ENCODE measurements at regions not wholly inside any gene's neighbourhood (a gene's known extent, or its start where the extent isn't known, plus 50 kb on each side); places are given as distances from the start of the nearest gene placed in this dataset.
"Not testable (repeated sequence)": the region's sequence is repeated elsewhere in the genome, so short reads cannot be mapped to it uniquely, and the experiment has no call there.

DNA sequence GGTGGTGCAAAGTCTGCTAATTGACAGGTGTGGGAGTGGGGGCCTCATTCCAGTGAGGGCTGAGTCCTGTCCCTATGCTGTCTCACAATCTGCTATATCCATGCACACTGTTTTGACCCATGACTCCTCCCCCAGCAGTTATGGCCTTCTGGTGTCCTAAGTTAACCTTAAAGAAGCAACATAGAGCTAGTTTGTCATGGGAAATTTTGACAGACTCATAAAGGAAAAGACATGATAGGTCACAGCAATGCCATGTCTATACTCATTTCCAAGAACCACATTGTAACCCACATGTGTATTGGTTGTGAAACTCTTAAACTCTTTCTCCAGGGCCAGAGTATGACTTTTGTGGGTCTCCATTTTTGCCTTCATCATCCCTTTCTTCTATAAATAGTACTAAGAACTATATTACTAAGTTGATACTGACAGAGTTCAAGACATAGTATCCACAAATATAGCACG lies 78.2 kb upstream of the SLC1A4 start:
- no peak for DNase-seq (ENCODE audit: low read depth in 3 of 3, low spot score in 1 of 3)

DNA sequence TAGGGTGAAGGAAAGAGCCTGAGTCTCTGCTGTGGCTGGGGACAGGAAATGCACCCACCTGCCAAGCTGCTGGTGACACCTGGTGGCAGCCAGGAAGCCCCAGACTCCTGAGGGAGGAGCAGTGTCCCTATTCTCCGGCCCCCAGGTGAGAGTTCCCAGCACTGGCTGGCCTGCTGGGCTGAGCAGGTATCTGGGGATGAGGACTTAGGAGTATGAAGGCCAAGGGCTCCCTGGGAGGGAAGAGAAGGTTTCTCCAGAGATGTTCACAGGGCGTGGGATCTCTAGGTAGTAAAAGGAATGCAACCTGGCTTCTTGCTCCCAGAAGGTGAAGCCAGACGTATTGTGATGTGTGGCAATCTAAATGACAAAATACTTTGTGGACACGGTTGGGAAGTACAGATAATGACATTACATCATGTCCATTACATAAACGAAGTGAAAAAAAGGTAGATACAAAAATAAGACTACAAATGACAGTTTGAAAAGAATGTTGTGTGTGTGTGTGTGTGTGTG lies 75.8 kb upstream of the SLC1A4 start:
- no peak for DNase-seq (ENCODE audit: low read depth in 3 of 3, low spot score in 1 of 3)

DNA sequence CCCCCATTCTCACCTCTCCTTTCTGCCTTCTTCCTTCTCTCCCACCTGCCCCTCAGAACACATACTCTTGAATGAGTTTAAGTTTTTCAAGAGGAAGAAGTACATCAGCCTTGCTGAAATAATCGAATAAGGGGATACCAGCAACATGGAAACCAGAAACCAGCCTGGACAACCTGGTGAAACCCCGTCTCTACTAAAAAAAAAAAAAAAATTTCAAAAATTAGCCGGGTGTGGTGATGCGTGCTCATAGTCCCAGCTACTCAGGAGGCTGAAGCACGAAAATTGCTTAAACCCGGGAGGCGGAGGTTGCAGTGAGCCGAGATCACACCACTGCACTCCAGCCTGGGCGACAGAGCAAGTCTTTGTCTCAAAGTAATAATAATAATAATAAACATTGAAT lies 75.0 kb upstream of the SLC1A4 start:
- DNase-seq (ENCODE audit: low read depth in 3 of 3, low spot score in 1 of 3): no peak

DNA sequence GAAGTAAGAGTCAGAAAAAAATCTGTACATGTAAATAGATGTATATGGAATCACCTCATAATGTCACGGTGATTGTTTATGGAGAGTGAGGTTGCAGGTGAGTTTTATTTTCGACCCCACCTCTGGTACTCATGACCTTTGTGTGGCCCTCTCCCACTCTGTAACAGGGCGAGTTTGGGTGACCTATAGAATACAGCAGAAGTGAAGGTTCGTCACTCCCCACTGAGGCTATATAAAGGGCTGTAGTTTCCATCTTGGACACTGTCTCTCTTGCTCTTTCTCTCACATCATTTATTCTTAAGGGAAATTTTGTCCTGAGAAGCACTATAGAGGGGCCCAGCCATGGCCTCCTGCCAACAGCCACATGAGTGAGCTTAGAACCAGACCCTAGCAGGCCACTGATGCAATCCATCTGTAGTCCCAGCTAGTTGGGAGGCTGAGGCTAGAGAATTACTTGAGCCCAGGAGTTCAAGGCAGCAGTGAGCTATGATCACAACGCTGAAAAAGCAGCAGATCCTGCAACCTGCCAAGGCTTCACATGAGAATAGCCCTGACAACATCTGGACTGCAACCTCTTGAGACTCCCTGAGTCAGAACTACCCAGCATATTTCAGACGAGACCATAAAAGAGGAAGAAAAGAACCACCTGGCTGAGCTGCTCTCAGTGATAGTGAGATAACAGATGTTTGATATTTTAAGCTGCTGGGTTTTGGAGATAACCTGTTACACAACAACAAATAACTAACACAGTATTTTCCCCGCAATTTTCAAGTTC lies 74.3 kb upstream of the SLC1A4 start:
- no peak for DNase-seq (ENCODE audit: low read depth in 3 of 3, low spot score in 1 of 3)

DNA sequence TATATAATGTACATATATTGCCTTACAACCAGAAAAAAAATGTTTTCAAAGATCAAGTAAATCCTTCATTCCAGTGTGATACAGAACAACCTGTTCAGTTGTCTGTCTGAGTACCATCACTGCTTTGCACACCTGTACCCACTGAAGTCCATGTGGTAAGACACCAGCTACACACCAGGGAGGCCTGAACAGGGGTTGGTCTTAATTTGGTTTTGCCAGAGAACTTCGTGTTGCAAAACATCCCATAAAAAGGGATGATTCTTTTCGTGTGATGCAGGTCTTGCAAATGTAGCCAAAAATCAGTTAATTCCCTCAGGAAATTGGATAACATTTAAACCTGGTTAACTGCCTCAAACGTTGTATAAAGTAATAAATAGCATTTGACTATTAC lies 73.7 kb upstream of the SLC1A4 start:
- no peak for DNase-seq (ENCODE audit: low read depth in 3 of 3, low spot score in 1 of 3)

DNA sequence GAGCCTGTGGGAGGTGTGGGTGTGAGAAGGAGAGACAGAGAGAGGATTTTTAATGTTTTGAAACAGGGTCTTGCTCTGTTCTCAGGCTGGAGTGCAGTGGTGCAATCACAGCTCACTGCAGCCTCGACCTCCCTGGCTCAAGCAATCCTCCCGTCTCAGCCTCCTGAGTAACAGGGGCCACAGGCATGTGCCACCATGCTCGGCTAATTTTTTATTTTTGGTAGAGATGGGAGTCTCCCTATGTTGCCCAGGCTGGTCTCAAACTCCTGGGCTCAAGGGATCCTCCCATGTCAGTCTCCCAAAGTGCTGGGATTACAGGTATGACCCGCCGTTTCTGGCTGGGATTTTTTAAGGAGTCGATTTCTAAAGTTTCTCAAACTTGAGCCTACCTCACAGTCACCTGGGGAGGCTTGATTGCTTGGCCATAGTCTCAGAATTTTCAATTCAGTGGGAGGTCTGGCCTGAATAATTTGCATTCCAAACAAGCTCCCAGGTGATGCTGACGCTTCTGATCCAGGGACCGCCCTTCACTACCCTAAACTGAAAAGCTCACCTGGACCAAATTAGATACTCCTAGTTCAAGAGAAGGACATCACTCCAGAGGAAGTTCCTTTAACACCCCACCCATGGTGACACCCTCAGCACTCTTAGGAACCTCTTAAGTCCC lies 70.8 kb upstream of the SLC1A4 start:
- DNase-seq (ENCODE audit: low read depth in 3 of 3, low spot score in 1 of 3): no peak

DNA sequence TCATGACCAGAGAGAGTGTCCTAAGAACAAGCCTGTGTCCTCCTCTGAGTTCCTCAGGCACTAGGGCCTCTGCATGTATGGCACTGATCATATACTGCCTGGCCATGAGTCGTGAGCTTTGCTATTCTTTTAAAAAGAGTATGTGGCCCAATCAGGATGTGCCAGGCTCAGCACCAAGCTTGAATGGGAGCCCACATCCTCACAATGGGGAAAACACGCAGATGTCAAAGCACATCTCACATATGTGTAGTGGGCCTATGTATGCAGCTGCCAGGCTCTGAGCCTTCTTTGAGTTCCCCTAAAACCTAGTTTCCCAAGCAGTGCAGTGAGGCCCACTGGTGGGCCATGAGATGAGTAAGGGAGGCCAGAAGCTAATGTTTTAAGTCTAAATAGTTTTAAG lies 69.9 kb upstream of the SLC1A4 start:
- no peak for DNase-seq (ENCODE audit: low read depth in 3 of 3, low spot score in 1 of 3)

DNA sequence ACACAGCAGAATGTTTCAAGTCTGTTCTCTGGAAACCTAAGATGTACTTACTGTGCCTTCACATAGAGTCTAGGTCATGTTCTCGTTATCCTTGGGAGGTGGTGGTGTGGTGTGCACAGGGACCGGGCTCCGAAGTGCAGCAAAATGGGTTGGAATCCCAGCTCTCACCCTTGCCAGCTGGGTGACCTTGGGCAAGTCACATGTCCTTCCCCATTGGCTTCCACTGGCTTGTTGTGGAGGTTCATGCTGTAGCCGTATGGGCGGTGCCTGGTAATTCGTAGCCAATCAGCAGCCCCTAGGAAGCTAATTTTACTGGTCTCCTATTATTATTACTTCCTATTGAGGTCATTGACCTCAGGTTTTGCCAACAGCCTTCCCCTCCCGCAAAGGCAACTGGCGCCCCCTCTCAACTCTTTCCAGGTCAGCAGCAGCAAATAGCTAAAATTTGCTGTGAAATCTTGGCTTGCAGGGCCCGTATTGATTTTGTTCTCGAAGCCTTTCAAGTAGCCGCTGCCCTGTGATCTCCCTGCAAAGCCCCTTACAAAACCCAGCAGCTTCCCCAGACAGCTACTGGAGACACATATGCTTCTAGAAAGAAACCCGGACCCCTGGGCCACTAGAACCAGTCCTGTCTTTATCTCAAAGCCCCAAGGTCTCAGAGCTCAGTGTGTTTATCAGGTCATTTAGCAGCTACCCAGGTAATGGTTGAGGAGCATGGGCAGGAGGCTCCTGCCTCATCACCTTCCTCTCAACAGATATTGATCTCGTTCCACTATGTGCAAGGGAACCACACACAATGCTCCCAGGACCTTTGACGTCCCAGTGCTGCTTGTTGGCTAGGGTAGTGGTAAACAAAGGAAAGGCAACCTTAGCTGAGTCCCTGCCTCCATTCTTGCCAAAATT lies 66.5 kb upstream of the SLC1A4 start:
- no peak for DNase-seq (ENCODE audit: low read depth in 3 of 3, low spot score in 1 of 3)

DNA sequence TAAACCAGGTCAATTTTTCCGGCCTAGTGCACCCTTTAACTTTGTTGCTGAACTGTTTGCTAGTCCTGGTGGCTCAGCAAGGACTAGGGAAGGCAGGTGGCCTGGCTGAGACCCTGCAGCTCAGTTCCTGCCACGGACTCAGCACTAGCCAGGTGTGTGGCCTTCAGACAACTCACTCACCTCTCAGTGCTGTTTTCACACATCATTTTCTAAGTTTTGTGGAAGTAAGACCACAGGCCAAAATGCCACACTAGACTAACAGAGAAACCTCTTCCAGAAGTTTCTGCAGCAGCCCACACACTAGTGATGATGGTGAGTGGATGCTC lies 65.9 kb upstream of the SLC1A4 start:
- no peak for DNase-seq (ENCODE audit: low read depth in 3 of 3, low spot score in 1 of 3)

DNA sequence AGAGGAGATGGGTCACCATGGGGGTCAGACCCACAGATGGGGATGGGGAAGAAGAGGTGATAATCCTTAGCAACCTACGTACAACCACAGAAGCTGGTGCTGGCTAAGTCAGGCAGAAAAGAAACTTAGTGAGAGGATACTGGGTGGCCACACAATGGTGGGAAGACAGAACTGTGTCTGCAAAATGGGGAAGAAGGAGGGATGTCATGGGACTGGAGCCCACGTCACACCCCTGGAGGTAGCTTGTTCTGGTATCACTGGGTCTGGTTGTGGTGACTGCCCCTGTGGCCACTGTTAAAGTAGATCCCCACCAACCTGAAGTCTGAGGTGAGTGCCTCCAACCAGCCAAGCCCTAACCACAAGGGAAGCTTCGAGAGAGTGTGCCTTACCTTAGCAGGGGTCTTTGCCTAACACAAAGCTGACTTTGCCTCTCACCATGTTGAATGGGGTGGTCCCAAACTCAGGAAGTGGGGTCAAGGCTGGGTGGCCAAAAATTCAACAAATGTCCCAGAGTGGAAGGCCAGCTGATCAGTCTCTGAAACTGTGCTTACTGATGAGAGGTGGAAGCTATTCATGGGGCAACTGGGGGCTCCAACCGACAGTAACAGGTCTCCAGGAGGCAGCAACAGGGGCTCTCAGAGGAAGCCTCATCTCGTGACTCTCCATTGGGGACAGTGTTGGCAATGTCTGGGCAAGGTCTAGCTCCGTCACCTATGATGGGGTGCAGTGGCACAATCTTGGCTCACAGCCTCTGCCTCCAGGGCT lies 64.8 kb upstream of the SLC1A4 start:
- DNase-seq (ENCODE audit: low read depth in 3 of 3, low spot score in 1 of 3): no peak

DNA sequence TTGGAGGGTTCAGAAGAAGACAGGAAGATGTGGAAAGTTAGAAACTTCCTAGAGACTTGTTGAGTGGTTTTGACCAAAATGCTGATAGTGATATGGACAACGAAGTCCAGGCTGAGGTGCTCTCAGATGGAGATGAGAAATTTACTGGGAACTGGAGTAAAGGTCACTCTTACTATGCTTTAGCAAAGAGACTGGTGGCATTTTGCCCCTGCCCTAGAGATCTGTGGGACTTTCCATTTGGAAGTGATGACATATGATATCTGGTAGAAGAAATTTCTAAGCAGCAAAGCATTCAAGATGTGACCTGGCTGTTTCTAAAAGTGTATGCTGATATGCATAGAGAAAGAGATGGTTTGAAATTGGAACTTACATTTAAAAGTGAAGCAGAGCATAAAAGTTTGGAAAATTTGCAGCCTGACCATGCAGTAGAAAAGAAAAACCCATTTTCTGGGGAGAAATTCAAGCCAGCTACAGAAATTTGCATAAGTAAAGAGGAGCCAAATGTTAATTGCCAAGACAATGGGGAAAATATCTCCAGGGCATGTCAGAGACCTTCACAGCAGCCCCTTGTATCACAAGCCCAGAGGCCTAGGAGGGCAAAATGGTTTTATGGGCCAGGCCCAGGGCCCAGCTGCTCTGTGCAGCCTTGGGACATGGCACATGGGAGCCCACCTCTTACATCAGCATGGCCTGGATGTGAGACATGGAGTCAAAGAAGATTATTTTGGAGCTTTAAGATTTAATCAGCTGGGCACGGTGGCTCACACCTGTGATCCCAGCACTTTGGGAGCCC lies 63.1 kb upstream of the SLC1A4 start:
- not testable (repeated sequence) for DNase-seq (ENCODE audit: low read depth in 3 of 3, low spot score in 1 of 3)

DNA sequence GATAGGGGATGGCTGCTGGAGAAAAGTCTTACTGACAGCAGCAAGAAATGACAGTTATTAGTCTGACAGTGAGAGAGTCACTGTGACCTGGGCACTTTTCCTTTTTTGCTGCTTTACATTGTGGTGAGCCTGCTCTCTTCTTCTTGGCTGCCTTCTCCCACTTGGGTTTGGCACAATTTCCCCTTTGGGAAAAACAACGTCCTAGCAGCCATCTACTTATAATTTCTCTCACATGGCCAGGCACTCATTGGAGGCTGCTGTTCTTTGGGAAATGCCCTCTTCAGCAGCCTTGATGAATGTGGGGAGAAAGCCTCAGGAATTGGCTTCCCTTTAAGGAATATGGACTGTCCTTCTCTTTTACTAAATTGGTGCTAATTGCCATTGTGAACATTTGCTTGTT lies 60.4 kb upstream of the SLC1A4 start:
- no peak for DNase-seq (ENCODE audit: low read depth in 3 of 3, low spot score in 1 of 3)

DNA sequence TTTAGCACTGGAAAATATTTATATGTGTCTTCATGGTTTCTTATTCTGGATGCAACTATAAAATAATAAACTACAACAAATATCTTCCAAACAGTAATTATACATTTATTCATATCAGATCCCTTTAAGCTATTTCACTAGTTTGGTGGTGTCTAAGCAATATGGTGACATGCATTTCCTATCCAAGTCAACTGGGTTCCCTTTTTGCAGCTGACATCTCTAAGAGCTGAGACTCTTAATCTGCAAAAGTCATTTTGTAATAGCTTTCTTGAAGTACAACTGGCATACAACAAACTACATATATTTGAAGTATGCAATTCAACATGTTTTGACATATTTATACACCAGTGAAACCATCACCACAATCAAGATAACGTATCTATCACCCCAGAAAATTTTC lies 59.9 kb upstream of the SLC1A4 start:
- no peak for DNase-seq (ENCODE audit: low read depth in 3 of 3, low spot score in 1 of 3)

DNA sequence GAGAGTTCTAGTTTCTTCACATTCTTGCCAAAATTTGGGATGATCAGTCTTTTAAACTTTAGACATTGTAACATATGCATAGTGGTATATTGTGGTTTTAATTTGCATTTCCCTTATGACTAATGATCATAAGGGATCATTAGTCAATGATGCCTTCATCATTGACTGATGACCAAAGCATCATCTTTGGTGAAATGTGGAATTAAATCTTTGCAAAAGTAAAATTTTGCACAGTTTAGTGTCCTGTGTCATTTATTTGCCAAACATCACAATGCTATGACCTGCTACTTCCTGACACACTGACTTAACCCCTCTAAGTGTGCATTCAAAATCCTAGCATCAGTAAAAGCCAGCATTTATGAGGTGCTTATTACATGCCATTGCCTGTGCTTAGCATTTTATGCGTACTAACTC lies 58.9 kb upstream of the SLC1A4 start:
- DNase-seq (ENCODE audit: low read depth in 3 of 3, low spot score in 1 of 3): no peak

DNA sequence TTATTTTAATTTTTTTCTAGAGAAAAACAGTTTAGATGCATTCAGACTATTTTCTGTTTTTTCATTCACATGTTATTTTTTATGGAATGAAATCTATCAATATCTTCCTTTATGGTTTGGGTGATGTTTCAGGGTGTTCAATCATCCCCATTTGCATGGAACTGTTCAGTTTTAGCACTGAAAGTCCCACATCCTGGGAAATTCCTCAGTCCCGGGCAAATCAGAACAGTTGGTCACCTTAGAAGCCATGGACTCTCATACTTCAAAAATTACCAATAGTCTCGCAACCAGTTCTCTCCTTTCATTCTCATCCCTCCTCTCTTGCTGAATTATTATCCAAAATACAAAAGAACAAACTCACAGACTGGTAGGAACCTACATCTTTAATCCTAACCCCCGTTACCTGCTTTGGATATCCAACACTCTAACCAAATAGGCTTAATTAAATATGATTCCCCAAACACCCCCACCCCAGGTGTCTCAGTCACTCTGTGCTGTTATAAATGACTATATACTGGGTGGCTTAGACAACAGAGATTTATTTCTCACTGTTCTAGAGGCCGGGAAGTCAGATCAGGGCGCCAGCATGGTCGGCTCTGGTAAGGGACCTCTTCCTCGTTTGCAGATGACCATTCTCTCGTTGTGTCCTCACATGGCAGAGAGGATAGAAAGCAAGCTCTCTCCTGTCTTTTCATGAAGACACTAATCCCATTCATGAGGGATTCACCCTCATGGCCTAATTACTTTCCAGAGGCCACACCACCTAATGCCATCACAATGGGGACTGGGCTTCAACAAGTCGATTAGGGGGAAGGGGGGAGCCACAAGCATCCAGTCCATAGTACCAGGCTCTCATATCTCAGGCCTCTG lies 57.7 kb upstream of the SLC1A4 start:
- DNase-seq (ENCODE audit: low read depth in 3 of 3, low spot score in 1 of 3): no peak

DNA sequence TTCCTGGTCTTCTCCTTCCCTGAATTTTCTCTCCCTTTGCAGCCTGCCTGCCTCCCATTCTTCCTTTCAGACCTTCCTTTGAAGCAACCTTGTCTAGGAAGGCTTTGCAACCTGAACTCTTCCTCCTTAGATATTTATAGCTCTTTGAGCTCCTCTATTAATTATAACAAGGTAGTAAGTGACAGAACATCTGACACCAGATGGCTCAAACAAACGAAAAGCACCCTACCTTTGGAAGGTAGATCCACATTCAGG lies 57.2 kb upstream of the SLC1A4 start:
- DNase-seq (ENCODE audit: low read depth in 3 of 3, low spot score in 1 of 3): no peak

DNA sequence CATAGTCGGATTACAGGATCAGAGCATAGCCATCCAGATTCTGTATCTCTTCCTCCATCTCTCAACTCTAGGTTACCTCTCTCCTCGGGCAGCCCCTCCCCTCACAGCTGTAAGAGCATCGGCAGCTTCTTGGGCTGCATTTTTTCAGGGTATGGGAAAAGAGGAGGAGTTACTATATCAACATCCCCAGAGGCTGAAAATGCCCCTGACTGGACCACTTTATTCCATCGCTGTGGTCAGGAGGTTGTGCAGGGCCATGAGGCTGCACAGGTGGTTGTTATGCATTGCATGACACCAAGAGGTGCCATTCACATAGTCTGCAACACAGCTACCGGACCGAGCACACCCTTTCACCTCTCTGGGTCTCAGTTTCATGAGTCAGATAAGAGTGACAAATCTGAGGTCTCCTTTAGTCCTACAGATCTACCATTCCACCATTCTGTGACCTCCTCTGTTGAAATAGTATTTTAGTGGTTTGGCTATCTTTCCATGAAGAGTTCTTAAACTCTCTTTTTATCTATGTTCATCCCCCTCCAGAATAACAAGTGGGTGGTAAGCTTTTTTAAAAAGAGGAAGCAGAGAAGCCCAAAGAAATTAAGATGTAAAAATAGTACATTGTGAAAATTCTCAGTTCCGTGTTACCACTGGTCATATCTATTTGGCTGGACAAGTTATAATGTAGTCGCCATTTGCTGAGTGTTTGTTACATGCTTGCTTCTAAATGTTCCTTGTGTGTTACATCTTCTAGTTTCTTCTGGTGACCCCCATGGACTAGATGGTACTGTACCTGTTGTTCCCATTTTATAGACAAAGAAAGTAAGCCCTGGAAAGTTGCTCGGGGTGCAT lies 56.6 kb upstream of the SLC1A4 start:
- no peak for DNase-seq (ENCODE audit: low read depth in 3 of 3, low spot score in 1 of 3)

DNA sequence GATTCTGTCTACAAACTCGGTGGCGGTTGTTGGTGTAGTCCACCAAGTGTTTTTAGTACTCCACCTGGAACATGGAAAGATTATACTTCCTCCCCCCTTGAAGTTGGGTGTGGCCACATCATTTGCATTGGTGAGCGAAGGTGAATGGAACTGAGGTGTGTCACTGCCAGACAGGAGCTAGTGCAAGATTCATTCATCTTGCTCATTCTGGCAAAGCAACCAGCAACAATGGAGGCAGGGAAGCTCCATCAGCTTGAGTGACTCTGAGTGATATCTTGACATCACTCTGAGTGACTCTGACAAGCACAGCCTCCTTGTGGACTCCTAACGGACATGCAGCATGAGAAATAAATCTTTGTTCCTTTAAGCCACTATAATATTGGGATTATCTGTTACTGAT lies 54.7 kb upstream of the SLC1A4 start:
- no peak for DNase-seq (ENCODE audit: low read depth in 3 of 3, low spot score in 1 of 3)

DNA sequence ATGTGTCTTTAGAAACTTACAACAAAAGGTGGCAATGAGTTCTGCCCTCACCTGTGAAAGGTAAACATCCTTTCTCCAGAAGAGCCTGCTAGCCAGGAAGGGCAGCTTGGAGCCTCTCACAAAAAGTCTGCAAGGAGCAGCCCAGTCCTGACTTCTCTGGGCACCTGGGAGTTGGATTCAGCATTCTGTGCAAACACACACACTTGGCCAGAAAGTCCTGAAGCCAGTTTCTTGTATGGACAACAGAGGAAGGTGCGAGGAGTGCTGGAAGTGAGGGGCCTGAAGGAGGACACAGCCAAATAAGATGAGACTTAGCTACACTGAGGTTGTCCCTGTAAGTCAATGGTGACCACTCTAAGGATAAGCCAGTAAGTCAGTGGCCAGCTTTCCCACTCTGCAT lies 52.4 kb upstream of the SLC1A4 start:
- DNase-seq (ENCODE audit: low read depth in 3 of 3, low spot score in 1 of 3): no peak

Data from stimulated activated CD4-positive, alpha-beta T cell treated with anti-CD3 and anti-CD28 coated beads, TNF-alpha, amount 100 ng/mL, for 1 hour (primary cell).